Stimulated activated CD4-positive, alpha-beta T cell treated with anti-CD3 and anti-CD28 coated beads, TNF-alpha, amount 100 ng/mL, for 4 hours (primary cell): ENCODE measurements at regions not wholly inside any gene's neighbourhood (a gene's known extent, or its start where the extent isn't known, plus 50 kb on each side); places are given as distances from the start of the nearest gene placed in this dataset.

Source experiments
- DNase-seq, 3 experiments: peaks; one replicate each; pipeline ENCODE4 v3.0.0-alpha.2; 2020; ENCODE audit warnings: low read depth in 3 of 3

GRCh38 chr19:16022681-16023080, 53.6 kb upstream of the TPM4 start:
- DNase-seq = no peak

DNA sequence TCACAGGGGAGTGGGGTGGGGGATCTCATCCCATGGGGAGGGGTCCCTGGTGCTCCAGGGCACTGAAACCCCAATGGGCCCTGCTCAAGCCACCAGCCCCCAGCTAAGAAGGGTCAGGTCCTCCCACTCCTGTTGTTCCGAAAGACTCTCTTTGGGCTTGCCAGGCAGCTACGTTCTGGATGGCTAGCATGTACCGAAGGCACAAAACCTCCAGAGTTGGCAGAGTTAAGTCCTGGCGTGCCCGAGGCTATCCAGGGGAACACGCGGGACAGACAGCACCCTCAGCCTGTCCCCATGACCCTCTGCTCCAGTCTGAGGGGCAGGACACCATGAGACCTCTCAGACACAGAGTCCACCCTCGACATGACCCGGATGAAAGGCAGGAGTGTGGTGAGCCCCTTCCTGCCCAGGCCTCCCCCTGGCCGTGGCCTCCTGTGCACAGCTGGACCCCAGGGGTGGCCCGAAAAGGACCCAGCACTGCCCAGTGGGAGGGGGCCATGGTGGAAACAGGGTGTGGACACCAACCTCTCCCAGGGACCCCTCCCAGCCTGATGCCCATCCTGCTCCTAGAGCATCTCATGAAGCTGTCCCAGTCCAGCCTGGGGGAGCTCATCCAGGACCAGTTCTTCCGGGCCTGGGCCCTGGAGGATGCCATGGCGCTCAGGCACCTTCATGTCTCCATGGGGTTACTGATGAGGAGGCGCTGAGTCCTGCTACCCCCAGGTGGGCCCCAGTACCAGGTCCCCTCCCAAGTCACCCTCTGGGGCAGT, 53.0 kb upstream of the TPM4 start:
- no peak for DNase-seq

DNA sequence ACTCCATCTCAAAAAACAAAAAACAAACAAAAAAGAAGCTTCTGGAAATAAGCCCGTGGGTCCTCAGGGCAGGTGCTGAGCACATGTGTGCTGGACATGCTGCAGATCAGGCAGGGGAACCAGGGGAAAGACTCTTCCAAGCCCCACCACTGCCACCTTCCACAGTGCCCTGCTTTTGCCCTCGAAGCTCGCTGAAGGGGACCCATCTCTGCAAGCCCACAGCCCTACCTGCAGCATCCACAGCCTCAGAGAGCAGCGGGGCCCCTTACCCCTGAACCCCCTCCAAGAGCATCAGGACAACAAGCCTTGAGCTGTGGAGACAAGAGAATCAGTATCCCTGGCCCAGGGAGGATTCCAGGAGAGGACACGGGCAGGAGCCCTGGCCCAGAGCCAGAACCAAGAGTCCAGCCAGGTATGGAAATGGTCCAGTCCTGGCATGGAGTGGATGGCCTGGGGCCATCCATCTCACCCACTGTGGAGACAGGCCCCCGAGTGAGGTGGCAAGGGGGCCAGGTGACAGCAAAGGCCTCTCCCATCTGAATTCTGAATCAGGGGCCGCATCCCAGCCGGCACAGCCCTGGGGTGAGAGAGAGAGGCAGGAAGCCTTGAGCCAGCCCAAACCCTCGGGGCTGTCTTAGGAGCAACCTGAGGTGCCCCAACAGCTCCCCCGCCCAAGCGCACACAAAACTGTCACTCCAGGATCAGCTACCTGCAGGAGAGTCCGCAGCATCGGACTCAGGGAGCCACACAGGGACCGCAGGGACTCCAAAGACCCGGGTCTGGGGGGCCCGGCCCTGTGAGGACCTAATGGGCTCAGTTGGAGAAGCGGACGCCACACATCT, 51.8 kb upstream of the TPM4 start:
- no peak for DNase-seq

- no peak for DNase-seq
Observed at GRCh38 chr19:16025108-16026101, 50.9 kb upstream of the TPM4 start.

DNA sequence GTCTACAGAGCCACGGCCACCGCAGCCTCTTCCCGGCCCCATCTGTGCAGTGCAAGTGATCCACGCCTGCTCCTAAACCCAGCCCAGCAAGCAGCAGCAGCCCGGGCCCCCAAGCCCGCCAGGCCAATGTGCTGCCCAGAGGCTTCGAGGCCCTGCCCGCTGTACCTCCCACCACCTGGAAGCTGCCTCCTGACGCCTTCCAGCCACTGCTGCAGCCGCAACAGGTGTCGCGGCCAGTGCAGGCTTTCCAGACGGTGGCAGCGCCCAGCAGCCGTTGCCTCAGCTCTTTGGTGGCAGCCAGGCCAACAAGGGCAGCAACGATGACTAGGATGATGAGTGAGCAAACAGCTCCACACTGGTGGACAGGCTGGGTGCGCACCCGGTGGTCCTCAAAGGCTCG, 50.2 kb upstream of the TPM4 start:
- DNase-seq = no peak
